K562 (cell line): ENCODE measurements at regions not wholly inside any gene's neighbourhood (a gene's known extent, or its start where the extent isn't known, plus 50 kb on each side); places are given as distances from the start of the nearest gene placed in this dataset.
A peak's percentile ranks its signal among the peaks of the same experiment; 100 is the strongest.

Experiments
- ATF1 ChIP-seq, 2 experiments: fragments of 450-650 bp in 1 of 2; IDR thresholded peaks; 2 replicates each; pipeline ENCODE4 v1.6.1; 2016; ENCODE audit warnings: missing compliant biosample characterization in 1 of 2, missing genetic modification characterization in 1 of 2
- BHLHE40 ChIP-seq: IDR thresholded peaks from 2 replicates; pipeline ENCODE4 v1.6.1; 2011; ENCODE audit warnings: low read length, improper control_type of control experiment
- CBX1 ChIP-seq: sonication (generic); IDR thresholded peaks from 2 replicates; pipeline ENCODE4 v1.6.1; 2016; ENCODE audit warnings: antibody characterized with exemption, low read depth, mild to moderate bottlenecking
- DMBX1 ChIP-seq: fragments of 250-450 bp; sonication (Bioruptor Pico); IDR thresholded peaks from 2 replicates; pipeline ENCODE4 v1.8.0; 2022; ENCODE audit warnings: inconsistent platforms, mild to moderate bottlenecking, moderate library complexity, borderline replicate concordance
- EZH2 ChIP-seq: IDR thresholded peaks from 2 replicates; pipeline ENCODE4 v1.6.1; 2012; ENCODE audit warnings: low read depth, mild to moderate bottlenecking, inconsistent platforms, low read length, borderline replicate concordance
- HNRNPLL ChIP-seq: fragments of 200-400 bp; formaldehyde crosslinking; IDR thresholded peaks from 2 replicates; pipeline ENCODE4 v1.6.1; 2017; ENCODE audit warnings: low read length, low read depth, mild to moderate bottlenecking; ENCODE audit not compliant: poor library complexity, severe bottlenecking
- KLF1 ChIP-seq: fragments of 450-650 bp; IDR thresholded peaks from 2 replicates; pipeline ENCODE4 v1.6.1; 2016; ENCODE audit warnings: missing genetic modification characterization, missing compliant biosample characterization
- MCM5 ChIP-seq: fragments of 450-650 bp; IDR thresholded peaks from 2 replicates; pipeline ENCODE4 v1.6.1; 2016; ENCODE audit warnings: low read depth
- MEIS2 ChIP-seq: fragments of 450-650 bp; IDR thresholded peaks from 2 replicates; pipeline ENCODE4 v1.6.1; 2014; ENCODE audit warnings: mild to moderate bottlenecking; ENCODE audit not compliant: partially characterized antibody
- NEUROD1 ChIP-seq: fragments of 150-350 bp; IDR thresholded peaks from 2 replicates; pipeline ENCODE4 v1.6.1; 2014; ENCODE audit warnings: borderline replicate concordance, low read length, low read depth; ENCODE audit not compliant: partially characterized antibody
- PHB ChIP-seq: fragments of 250-450 bp; sonication (Bioruptor Pico); IDR thresholded peaks from 2 replicates; pipeline ENCODE4 v1.5.0; 2021
- PHF8 ChIP-seq: fragments of 200-600 bp; sonication (generic); IDR thresholded peaks from 2 replicates; pipeline ENCODE4 v1.6.1; 2012; ENCODE audit warnings: mixed run types, mild to moderate bottlenecking, inconsistent platforms, low read length, moderate library complexity, borderline replicate concordance
- PML ChIP-seq: IDR thresholded peaks from 2 replicates; pipeline ENCODE4 v1.6.1; 2012; ENCODE audit warnings: low read length, inconsistent platforms
- TAF9B ChIP-seq: fragments of 450-650 bp; IDR thresholded peaks from 2 replicates; pipeline ENCODE4 v1.6.1; 2018; ENCODE audit warnings: mild to moderate bottlenecking; ENCODE audit not compliant: partially characterized antibody
- TAL1 ChIP-seq: fragments of 450-650 bp; IDR thresholded peaks from 2 replicates; pipeline ENCODE4 v1.6.1; 2016; ENCODE audit warnings: mild to moderate bottlenecking
- TEAD2 ChIP-seq: fragments of 450-650 bp; IDR thresholded peaks from 2 replicates; pipeline ENCODE4 v1.6.1; 2016; ENCODE audit warnings: missing genetic modification characterization, control low read depth, missing compliant biosample characterization
- TRIM24 ChIP-seq, 2 experiments: fragments of 450-650 bp; IDR thresholded peaks; 2 replicates each; pipeline ENCODE4 v1.6.1; 2016
- ZFX ChIP-seq: sonication (generic); formaldehyde crosslinking; IDR thresholded peaks from 2 replicates; pipeline ENCODE4 v1.8.0; 2022; ENCODE audit warnings: mild to moderate bottlenecking, missing genetic modification reagents, moderate library complexity
- ZNF133 ChIP-seq: fragments of 250-450 bp; sonication (Bioruptor Pico); IDR thresholded peaks from 2 replicates; pipeline ENCODE4 v1.4.0; 2020; ENCODE audit warnings: mild to moderate bottlenecking
- ZNF239 ChIP-seq: fragments of 250-450 bp; sonication (Bioruptor Pico); IDR thresholded peaks from 2 replicates; pipeline ENCODE4 v1.4.0; 2020; ENCODE audit warnings: mild to moderate bottlenecking
- ZNF586 ChIP-seq: fragments of 450-650 bp; formaldehyde crosslinking; conservative IDR thresholded peaks from 2 replicates; pipeline ENCODE4 v1.4.0; 2020; ENCODE audit warnings: mild to moderate bottlenecking, moderate library complexity
- ZNF695 ChIP-seq: fragments of 450-650 bp; formaldehyde crosslinking; IDR thresholded peaks from 2 replicates; pipeline ENCODE4 v1.4.0; 2020; ENCODE audit warnings: mild to moderate bottlenecking, moderate library complexity
- ZNF778 ChIP-seq: fragments of 450-650 bp; formaldehyde crosslinking; IDR thresholded peaks from 2 replicates; pipeline ENCODE4 v1.4.0; 2020; ENCODE audit warnings: mild to moderate bottlenecking, moderate library complexity
- TF ChIP-seq, protein P1 (sequence below): fragments of 450-650 bp; IDR thresholded peaks from 2 replicates; pipeline ENCODE4 v1.6.1; 2016; ENCODE audit warnings: missing biosample characterization, missing genetic modification characterization
- TF ChIP-seq, protein P2 (sequence below): sonication (generic); formaldehyde crosslinking; IDR thresholded peaks from 2 replicates; pipeline ENCODE4 v1.8.1; 2023; ENCODE audit warnings: mild to moderate bottlenecking, missing genetic modification reagents, moderate library complexity
- TF ChIP-seq, protein P3 (sequence below): fragments of 450-650 bp; formaldehyde crosslinking; conservative IDR thresholded peaks from 2 replicates; pipeline ENCODE4 v1.4.0; 2022; ENCODE audit warnings: mild to moderate bottlenecking, missing genetic modification characterization
- TF ChIP-seq, protein P4 (sequence below): fragments of 200-400 bp; formaldehyde crosslinking; IDR thresholded peaks from 2 replicates; pipeline ENCODE4 v1.6.1; 2017; ENCODE audit warnings: mild to moderate bottlenecking, low read depth, low read length, moderate library complexity

DNA sequence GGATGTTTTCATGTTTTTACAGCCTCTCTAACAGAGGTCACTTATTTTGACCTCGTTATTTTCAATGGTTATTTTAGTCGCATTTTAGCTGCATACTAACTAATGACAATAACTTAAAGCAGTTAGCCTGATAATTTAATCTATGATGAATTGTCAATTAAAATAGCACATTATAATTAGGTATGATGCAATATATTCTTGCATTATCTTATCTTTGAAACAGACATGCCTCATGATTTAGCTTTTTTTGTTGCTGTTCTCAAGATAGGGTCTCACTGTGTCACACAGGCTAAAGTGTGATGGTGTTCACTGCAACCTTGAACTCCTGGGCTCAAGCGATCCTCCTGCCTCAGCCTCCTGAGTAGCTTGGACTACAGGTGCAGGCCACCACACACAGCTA is 126.4 kb downstream of the KBTBD2 start (continued):
- no peak for TF ChIP-seq PML
- TF ChIP-seq CBX1 = no peak
- TF ChIP-seq ZNF586 (CRISPR knock-in tag) = no peak
- no peak for TF ChIP-seq TEAD2 (tag)
- no peak for TF ChIP-seq PHF8
- TF ChIP-seq TRIM24 (IDR thresholded peaks at IDR 0.05) = peak in 1 of 2 experiments; percentile 70; a peak in 2 of 4 replicates
- TF ChIP-seq, protein P1, sequence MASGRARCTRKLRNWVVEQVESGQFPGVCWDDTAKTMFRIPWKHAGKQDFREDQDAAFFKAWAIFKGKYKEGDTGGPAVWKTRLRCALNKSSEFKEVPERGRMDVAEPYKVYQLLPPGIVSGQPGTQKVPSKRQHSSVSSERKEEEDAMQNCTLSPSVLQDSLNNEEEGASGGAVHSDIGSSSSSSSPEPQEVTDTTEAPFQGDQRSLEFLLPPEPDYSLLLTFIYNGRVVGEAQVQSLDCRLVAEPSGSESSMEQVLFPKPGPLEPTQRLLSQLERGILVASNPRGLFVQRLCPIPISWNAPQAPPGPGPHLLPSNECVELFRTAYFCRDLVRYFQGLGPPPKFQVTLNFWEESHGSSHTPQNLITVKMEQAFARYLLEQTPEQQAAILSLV (tag) = peak; percentile 69
- no peak for TF ChIP-seq DMBX1 (CRISPR knock-in tag)
- TF ChIP-seq BHLHE40 = no peak
- TF ChIP-seq PHB (CRISPR knock-in tag) = no peak
- no peak for TF ChIP-seq ATF1 (CRISPR knock-in tag; IDR thresholded peaks at IDR 0.05)
- no peak for TF ChIP-seq ATF1 (tag; IDR thresholded peaks at IDR 0.05)
- TF ChIP-seq ZNF239 (CRISPR knock-in tag) = no peak
- TF ChIP-seq, protein P2, sequence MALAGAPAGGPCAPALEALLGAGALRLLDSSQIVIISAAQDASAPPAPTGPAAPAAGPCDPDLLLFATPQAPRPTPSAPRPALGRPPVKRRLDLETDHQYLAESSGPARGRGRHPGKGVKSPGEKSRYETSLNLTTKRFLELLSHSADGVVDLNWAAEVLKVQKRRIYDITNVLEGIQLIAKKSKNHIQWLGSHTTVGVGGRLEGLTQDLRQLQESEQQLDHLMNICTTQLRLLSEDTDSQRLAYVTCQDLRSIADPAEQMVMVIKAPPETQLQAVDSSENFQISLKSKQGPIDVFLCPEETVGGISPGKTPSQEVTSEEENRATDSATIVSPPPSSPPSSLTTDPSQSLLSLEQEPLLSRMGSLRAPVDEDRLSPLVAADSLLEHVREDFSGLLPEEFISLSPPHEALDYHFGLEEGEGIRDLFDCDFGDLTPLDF (CRISPR knock-in tag) = no peak
- TF ChIP-seq EZH2 = no peak
- TF ChIP-seq, protein P3, sequence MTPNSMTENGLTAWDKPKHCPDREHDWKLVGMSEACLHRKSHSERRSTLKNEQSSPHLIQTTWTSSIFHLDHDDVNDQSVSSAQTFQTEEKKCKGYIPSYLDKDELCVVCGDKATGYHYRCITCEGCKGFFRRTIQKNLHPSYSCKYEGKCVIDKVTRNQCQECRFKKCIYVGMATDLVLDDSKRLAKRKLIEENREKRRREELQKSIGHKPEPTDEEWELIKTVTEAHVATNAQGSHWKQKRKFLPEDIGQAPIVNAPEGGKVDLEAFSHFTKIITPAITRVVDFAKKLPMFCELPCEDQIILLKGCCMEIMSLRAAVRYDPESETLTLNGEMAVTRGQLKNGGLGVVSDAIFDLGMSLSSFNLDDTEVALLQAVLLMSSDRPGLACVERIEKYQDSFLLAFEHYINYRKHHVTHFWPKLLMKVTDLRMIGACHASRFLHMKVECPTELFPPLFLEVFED (CRISPR knock-in tag) = no peak
- TF ChIP-seq, protein P4, sequence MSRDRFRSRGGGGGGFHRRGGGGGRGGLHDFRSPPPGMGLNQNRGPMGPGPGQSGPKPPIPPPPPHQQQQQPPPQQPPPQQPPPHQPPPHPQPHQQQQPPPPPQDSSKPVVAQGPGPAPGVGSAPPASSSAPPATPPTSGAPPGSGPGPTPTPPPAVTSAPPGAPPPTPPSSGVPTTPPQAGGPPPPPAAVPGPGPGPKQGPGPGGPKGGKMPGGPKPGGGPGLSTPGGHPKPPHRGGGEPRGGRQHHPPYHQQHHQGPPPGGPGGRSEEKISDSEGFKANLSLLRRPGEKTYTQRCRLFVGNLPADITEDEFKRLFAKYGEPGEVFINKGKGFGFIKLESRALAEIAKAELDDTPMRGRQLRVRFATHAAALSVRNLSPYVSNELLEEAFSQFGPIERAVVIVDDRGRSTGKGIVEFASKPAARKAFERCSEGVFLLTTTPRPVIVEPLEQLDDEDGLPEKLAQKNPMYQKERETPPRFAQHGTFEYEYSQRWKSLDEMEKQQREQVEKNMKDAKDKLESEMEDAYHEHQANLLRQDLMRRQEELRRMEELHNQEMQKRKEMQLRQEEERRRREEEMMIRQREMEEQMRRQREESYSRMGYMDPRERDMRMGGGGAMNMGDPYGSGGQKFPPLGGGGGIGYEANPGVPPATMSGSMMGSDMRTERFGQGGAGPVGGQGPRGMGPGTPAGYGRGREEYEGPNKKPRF = no peak
- no peak for TF ChIP-seq ZNF778 (CRISPR knock-in tag)
- no peak for TF ChIP-seq ZFX (CRISPR knock-in tag)
- TF ChIP-seq NEUROD1 = no peak
- peak; percentile 75 for TF ChIP-seq MEIS2
- no peak for TF ChIP-seq HNRNPLL
- no peak for TF ChIP-seq ZNF133 (CRISPR knock-in tag)
- no peak for TF ChIP-seq MCM5
- TF ChIP-seq ZNF695 (CRISPR knock-in tag) = no peak
- TF ChIP-seq TAL1 = peak; percentile 40
- TF ChIP-seq KLF1 (tag) = no peak
- no peak for TF ChIP-seq TAF9B
